GM12878 (cell line): ENCODE measurements at regions not wholly inside any gene's neighbourhood (a gene's known extent, or its start where the extent isn't known, plus 50 kb on each side); places are given as distances from the start of the nearest gene placed in this dataset.

Source experiments
- ATAC-seq: fragments of 200-7000 bp; cut with Tn5 transposase; 3 replicates; pipeline ENCODE4 v1.9.1; 2020; ENCODE audit warnings: mild to moderate bottlenecking, moderate library complexity
- BruUV-seq: library from RNA; stranded (reverse); fragments of 400-500 nt; replicated peaks from 2 replicates; lab custom pipeline; 2021; lab: Mats Ljungman, UMichigan
- CTCF ChIA-PET: fragments of 300-600 bp; sonication (Branson Sonifier 250); formaldehyde crosslinking; extraction: SDS; loops from one replicate; lab custom pipeline; 2021; ENCODE audit warnings: inconsistent platforms; lab: Yijun Ruan, JAX
- POLR2A ChIA-PET: fragments of 350-600 bp; formaldehyde crosslinking; extraction: SDS; loops from one replicate; lab custom pipeline; 2021; ENCODE audit warnings: inconsistent platforms; lab: Charles Lee
- RAD21 ChIA-PET: fragments of 300-600 bp; sonication (Branson Sonifier 250); formaldehyde crosslinking; loops from one replicate; lab custom pipeline; 2023; ENCODE audit warnings: antibody characterized with exemption; ENCODE audit not compliant: unreplicated experiment; lab: Charles Lee
- SMC1A ChIA-PET: fragments of 300-600 bp; sonication (Branson Sonifier 250); formaldehyde crosslinking; loops from one replicate; lab custom pipeline; 2023; ENCODE audit not compliant: unreplicated experiment, uncharacterized antibody; lab: Charles Lee
- DNase-seq: peaks from one replicate; pipeline ENCODE4 v3.0.0-alpha.2; 2011; ENCODE audit warnings: low read depth, low spot score
- FAIRE-seq: peaks from 3 replicates; lab custom pipeline; 2011; peaks lifted over from hg19 to GRCh38; lab: Jason Lieb, UNC
- H2AFZ ChIP-seq: 2 replicates; pipeline ENCODE4 v1.6.0; 2011; ENCODE audit warnings: low read depth, low read length, control low read depth; ENCODE audit not compliant: control insufficient read depth
- H3K27ac ChIP-seq: 2 replicates; pipeline ENCODE4 v1.5.1; 2011; ENCODE audit warnings: control low read depth; ENCODE audit not compliant: control insufficient read depth, insufficient read depth
- H3K27me3 ChIP-seq, 2 experiments: replicated peaks in 1 of 2; 2 replicates each; pipeline versions ENCODE4 v1.6.0 to v1.6.1; 2011; ENCODE audit warnings: low read length in 1 of 2; ENCODE audit not compliant: control insufficient read depth in 2 of 2, insufficient read depth in 2 of 2
- H3K36me3 ChIP-seq, 2 experiments: 2 replicates each; pipeline ENCODE4 v1.5.1; 2011; ENCODE audit warnings: low read length in 1 of 2; ENCODE audit not compliant: control insufficient read depth in 2 of 2, insufficient read depth in 2 of 2
- H3K4me1 ChIP-seq: 2 replicates; pipeline ENCODE4 v1.6.1; 2011; ENCODE audit warnings: mild to moderate bottlenecking, low read length, moderate library complexity, mixed read lengths; ENCODE audit not compliant: control insufficient read depth, insufficient read depth
- H3K4me2 ChIP-seq: 2 replicates; pipeline ENCODE4 v1.6.0; 2011; ENCODE audit warnings: control low read depth; ENCODE audit not compliant: control insufficient read depth, insufficient read depth
- H3K4me3 ChIP-seq: fragments of 200-600 bp; sonication (generic); 2 replicates; pipeline ENCODE4 v1.5.1; 2016
- H3K79me2 ChIP-seq: 2 replicates; pipeline ENCODE4 v1.6.0; 2011; ENCODE audit warnings: low read length; ENCODE audit not compliant: control insufficient read depth, insufficient read depth
- H3K9ac ChIP-seq: 2 replicates; pipeline ENCODE4 v1.8.0; 2011; ENCODE audit warnings: low read length, control low read depth, mixed read lengths; ENCODE audit not compliant: control insufficient read depth, insufficient read depth
- H3K9me3 ChIP-seq: replicated peaks from 3 replicates; pipeline ENCODE4 v1.5.1; 2011; ENCODE audit warnings: mild to moderate bottlenecking, low read length; ENCODE audit not compliant: control insufficient read depth, insufficient read depth
- H4K20me1 ChIP-seq: 2 replicates; pipeline ENCODE4 v1.6.0; 2011; ENCODE audit not compliant: control insufficient read depth, insufficient read depth
- ASH2L ChIP-seq: fragments of 300-600, 200-600 bp; sonication (generic); IDR thresholded peaks from 2 replicates; pipeline ENCODE4 v1.6.1; 2017; ENCODE audit warnings: low read depth, mild to moderate bottlenecking, borderline replicate concordance
- ESRRA ChIP-seq: IDR thresholded peaks from 2 replicates; pipeline ENCODE4 v1.6.1; 2012; ENCODE audit warnings: mild to moderate bottlenecking, low read length, improper control_type of control experiment
- KLF5 ChIP-seq: fragments of 450-650 bp; IDR thresholded peaks from 2 replicates; pipeline ENCODE4 v1.6.1; 2014; ENCODE audit warnings: mild to moderate bottlenecking; ENCODE audit not compliant: partially characterized antibody
- MXI1 ChIP-seq: fragments of 150-350 bp; IDR thresholded peaks from 2 replicates; pipeline ENCODE4 v1.6.1; 2011; ENCODE audit warnings: low read depth, mild to moderate bottlenecking, inconsistent platforms, low read length, improper control_type of control experiment
- RAD51 ChIP-seq: fragments of 450-650 bp; IDR thresholded peaks from 2 replicates; pipeline ENCODE4 v1.6.1; 2016; ENCODE audit warnings: moderate library complexity, mild to moderate bottlenecking, inconsistent platforms
- SIX5 ChIP-seq: IDR thresholded peaks from 2 replicates; pipeline ENCODE4 v1.6.1; 2011; ENCODE audit warnings: mild to moderate bottlenecking, low read depth, low read length, moderate library complexity; ENCODE audit not compliant: severe bottlenecking
- TCF7 ChIP-seq: IDR thresholded peaks from 2 replicates; pipeline ENCODE4 v1.6.1; 2014; ENCODE audit warnings: antibody characterized with exemption, borderline replicate concordance
- WGBS: methylation state at CpG from one replicate; pipeline ENCODE4 v1.1.6; 2016; ENCODE audit warnings: low lambda C conversion rate; ENCODE audit not compliant: insufficient replicate concordance, insufficient coverage; ENCODE audit errors: missing lambda C conversion rate; 5-methylcytosine and 5-hydroxymethylcytosine counted together
- in situ Hi-C: fragments of 300-500 bp; cut with MboI; formaldehyde crosslinking; loops from 9 replicates; pipeline ENCODE4 v1.14.3; 2018; ENCODE audit warnings: mixed read lengths
- intact Hi-C: fragments of 100-400 bp; cut with micrococcal nuclease; formaldehyde crosslinking; loops from one replicate; pipeline ENCODE4 v1.14.2; 2022; ENCODE audit not compliant: unreplicated experiment

- no peak for TF ChIP-seq TCF7
Measured at GRCh38 chr2:176391148-176391419, 121.8 kb downstream of the MTX2 start (continued).

GRCh38 chr2:176392249-176392648 is 123.0 kb downstream of the MTX2 start:
- intact Hi-C loops, result no loop called here
- Histone ChIP-seq H4K20me1 (no peaks in the 10 kb centered on the region), H3K4me3 (no peak overlapping the region), H3K9ac (no peak overlapping the region), H2AFZ (no peak overlapping the region), H3K36me3 (no peaks in the 10 kb centered on the region), H3K4me1 (no peaks in the 10 kb centered on the region), H3K79me2 (no peaks in the 10 kb centered on the region), H3K27me3 (peaks cover 0 to 1% of the 10 kb centered on the region in 2 experiments; a peak in 3 of 4 replicates), H3K4me2 (no peak overlapping the region), H3K27ac (no peak overlapping the region), H3K9me3 (no peaks in the 10 kb centered on the region)
- 29% methylated on average over 6 of the region's 6 CpGs for WGBS
- no peak for FAIRE-seq
- TF ChIP-seq MXI1 (no peak), KLF5 (no peak), SIX5 (no peak), ASH2L (no peak), ESRRA (no peak), RAD51 (no peak)
- POLR2A ChIA-PET, result no interaction called here
- no TSS peak for BruUV-seq
- in situ Hi-C loops, result no loop called here
- SMC1A ChIA-PET, result no interaction called here
- CTCF ChIA-PET, result no interaction called here
- RAD21 ChIA-PET, result no interaction called here
- ATAC-seq, result no peak
- no peak for DNase-seq
